ENCODE measurements at regions not wholly inside any gene's neighbourhood (a gene's known extent, or its start where the extent isn't known, plus 50 kb on each side); places are given as distances from the start of the nearest gene placed in this dataset.
"Not testable (repeated sequence)": the region's sequence is repeated elsewhere in the genome, so short reads cannot be mapped to it uniquely, and the experiment has no call there.

DNA sequence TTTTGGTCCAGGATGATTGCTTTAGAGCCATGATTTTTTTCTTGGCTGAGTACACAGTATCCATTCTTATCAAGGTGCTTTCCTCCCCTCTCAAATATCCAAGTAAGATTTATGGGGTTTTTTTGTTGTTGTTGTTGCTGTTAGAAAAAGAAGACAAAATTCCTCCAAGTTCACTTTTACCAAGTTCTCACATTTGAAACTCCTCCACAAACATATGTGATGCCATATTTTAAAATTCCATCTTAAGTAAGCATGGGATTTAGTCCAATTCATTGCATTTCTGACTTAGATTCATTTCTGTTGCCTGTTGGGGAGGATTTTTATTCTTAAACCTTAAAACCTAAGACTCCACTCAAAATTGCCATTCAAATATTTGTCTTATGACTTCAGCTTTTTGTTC, 128.6 kb upstream of the SPATA12 start:
- H3K27me3 Mint-ChIP-seq (ENCODE audit: low read depth): no peaks in the 10 kb centered on the region
- peaks cover 11% of the 10 kb centered on the region for H3K36me3 Mint-ChIP-seq (ENCODE audit: low read depth)
- peaks cover 29% of the 10 kb centered on the region for H3K4me1 Mint-ChIP-seq (ENCODE audit: low read depth)
- H3K27ac Mint-ChIP-seq: no peak overlapping the region
- no peak overlapping the region for H3K4me3 Mint-ChIP-seq
- peaks cover 12% of the 10 kb centered on the region for H3K9me3 Mint-ChIP-seq

DNA sequence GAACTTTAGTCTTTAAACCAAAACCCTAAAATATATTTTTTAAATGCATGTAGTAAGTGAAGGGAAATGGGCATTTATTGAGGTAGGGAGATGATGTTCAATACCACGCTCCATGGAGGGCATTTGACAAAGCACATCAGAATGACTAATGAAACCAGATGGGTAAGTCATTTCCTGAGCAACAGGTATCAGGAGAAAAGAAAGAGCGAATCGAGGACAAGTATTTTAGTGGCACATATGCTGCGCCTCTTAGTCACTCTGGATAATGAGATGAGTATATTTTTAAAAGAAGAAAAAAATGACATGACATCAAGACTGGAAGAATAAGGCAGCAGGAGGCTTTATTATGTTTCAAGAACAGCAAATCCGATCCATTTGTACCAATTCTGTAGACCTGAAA, 129.0 kb upstream of the ARHGEF3 start:
- Mint-ChIP-seq H3K4me1 (ENCODE audit: low read depth) (peaks cover 33% of the 10 kb centered on the region), H3K9me3 (peaks cover 12% of the 10 kb centered on the region), H3K27ac (no peak overlapping the region), H3K36me3 (ENCODE audit: low read depth) (peaks cover 11% of the 10 kb centered on the region), H3K27me3 (ENCODE audit: low read depth) (no peaks in the 10 kb centered on the region), H3K4me3 (no peak overlapping the region)

DNA sequence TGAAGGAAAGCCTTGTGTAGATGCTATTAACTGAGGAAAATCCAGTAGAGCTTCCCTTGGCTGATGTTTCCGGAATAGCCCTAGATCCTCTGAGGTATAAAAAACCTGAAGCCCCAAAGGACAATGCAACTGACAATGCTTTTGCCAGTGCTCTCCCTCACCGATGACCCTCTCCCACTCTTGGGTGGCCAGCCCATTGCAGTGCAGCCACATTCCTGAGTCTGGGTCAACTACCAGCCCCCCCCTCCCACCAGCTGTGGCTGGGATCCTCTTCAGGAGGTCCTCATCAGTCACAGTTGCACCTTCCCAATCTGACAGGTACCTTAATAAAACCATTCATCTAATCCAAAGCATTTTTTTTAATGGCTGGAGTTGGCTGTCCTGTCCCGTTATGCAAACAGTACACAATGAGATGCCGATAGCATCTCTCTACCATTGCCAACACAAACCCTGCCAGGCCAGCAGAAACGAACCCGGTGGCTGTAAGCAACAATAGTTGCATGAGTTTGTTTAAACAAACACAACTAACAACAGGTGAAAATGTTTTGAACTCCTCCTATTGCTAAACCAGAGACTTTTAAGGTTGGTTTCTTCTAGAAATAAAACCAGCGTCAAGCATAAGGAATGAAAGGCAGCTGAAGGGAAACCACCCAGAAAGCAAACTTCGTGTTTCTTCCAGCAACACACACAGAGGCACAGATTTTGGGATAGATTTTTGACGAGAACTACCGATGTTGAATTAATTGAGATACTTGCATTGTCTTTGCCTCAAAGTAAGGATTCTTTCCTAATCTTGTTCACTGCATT, 128.3 kb upstream of the ARHGEF3 start:
- no peak overlapping the region for H3K27ac Mint-ChIP-seq
- peaks cover 12% of the 10 kb centered on the region for H3K9me3 Mint-ChIP-seq
- H3K4me3 Mint-ChIP-seq: no peak overlapping the region
- H3K4me1 Mint-ChIP-seq (ENCODE audit: low read depth): peaks cover 38% of the 10 kb centered on the region
- H3K27me3 Mint-ChIP-seq (ENCODE audit: low read depth): no peaks in the 10 kb centered on the region
- peaks cover 11% of the 10 kb centered on the region for H3K36me3 Mint-ChIP-seq (ENCODE audit: low read depth)

DNA sequence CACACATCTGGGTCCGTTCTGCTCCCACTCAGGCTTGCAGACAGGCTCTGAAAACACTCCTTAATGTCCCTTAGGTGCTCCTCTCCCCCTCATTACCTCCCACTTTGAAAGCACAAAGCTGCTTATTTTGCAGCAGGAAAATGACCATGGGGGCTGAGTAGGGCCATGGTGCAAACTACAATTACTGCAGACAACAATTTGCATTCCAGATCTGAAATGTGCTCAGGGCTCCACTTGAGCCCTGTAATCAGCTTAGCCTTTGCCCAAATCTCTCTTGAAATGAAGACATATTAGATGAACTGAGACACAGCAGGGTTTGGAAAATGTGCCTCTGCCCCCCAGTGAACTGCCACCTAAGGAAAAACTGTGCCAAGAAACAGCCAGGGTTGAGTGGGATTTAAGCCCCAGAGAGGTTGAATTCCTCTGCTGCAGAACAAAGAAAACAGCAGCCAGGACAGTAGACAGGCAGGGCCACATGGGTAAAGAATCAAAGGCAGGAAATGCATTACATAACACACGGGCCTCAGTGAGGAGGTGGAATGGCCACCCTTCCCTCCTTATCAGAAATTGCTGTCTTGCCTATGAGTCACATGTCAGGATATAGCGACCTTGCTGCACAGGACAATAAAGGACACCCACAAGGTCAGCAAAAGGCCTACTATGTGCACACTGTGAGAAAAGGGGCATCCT, 126.8 kb upstream of the ARHGEF3 start:
- Mint-ChIP-seq H3K4me1 (ENCODE audit: low read depth) (peaks cover 51% of the 10 kb centered on the region), H3K27me3 (ENCODE audit: low read depth) (no peaks in the 10 kb centered on the region), H3K36me3 (ENCODE audit: low read depth) (peaks cover 8% of the 10 kb centered on the region), H3K4me3 (peak overlapping the region; percentile 8), H3K9me3 (peaks cover 6% of the 10 kb centered on the region), H3K27ac (peak overlapping the region; percentile 55)

DNA sequence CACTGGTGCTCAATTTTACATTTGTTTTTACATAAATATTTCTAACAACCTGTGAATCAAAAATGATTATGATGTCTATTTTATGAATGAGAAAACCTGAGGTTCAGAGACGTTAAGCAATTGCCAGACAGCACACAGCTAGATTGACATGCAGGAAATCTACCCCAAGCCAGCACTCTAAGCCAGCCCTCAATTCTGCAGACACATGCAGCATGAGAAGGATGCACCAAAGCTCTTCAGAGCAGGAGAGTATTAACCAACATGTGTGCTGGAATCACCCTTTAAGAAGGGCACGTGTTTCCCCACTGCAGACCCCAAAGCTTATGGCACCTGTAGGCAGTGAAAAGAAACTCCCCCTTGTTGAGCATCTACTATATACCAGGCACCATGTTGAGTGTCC, 126.1 kb upstream of the ARHGEF3 start:
- H3K4me3 Mint-ChIP-seq: no peak overlapping the region
- peaks cover 2% of the 10 kb centered on the region for H3K9me3 Mint-ChIP-seq
- H3K27me3 Mint-ChIP-seq (ENCODE audit: low read depth): no peaks in the 10 kb centered on the region
- peaks cover 54% of the 10 kb centered on the region for H3K4me1 Mint-ChIP-seq (ENCODE audit: low read depth)
- H3K36me3 Mint-ChIP-seq (ENCODE audit: low read depth): peaks cover 5% of the 10 kb centered on the region
- no peak overlapping the region for H3K27ac Mint-ChIP-seq

DNA sequence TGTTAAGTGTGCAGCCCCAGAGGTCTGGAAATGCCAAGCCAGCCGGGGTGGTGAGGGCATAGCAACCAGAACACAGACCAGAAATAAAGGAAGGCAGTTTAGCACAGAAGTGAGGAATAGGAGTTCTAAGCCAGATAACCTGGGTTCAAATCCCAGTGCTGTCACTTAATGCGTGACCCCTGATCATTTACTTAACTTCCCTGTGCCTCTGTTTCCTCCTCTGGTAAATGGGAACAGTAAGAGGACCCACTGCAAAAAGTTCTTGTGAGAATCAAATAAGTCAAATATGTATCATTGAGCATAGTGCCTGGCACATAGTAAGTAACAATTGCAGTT, 125.2 kb upstream of the ARHGEF3 start:
- H3K36me3 Mint-ChIP-seq (ENCODE audit: low read depth): peaks cover 4% of the 10 kb centered on the region
- no peaks in the 10 kb centered on the region for H3K27me3 Mint-ChIP-seq (ENCODE audit: low read depth)
- no peak overlapping the region for H3K27ac Mint-ChIP-seq

DNA sequence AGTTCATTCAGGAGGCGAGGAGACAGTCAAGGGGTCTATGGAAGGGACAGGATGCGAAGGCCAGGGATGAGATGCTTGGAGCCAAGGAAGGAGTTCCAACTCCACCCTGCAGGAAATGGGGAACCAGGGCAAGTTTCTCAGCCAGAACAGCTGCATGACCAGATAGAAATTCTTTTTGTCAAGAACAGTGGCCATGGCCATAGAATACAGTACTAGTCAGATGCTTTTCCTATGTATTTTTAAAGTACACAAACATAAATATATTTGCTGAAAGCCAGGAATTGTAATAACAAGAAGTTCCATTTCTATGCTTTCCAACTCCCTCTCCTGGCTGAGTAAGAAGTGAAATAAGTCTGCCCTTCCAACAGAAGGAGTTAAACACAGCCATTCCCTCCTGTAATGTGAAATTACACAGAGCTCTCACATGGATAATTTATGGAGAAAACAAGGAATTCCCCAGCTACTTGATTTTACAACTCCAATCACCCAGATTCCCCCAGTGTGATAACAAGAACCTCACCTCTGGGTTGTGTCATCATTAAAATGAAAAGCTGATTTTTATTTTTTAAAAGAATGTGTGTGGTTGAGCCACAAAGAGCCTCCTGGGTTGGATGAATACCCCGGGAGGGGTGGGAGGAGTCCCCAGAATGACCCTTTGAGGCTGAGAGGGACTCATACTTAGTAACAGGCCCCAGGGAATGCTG, 124.6 kb upstream of the ARHGEF3 start:
- Mint-ChIP-seq H3K9me3 (no peaks in the 10 kb centered on the region), H3K27ac (no peak overlapping the region), H3K4me3 (no peak overlapping the region), H3K4me1 (ENCODE audit: low read depth) (peaks cover 67% of the 10 kb centered on the region), H3K27me3 (ENCODE audit: low read depth) (no peaks in the 10 kb centered on the region), H3K36me3 (ENCODE audit: low read depth) (peaks cover 2% of the 10 kb centered on the region)

More for the DNA sequence above, 125.2 kb upstream of the ARHGEF3 start:
- H3K4me1 Mint-ChIP-seq (ENCODE audit: low read depth): peaks cover 63% of the 10 kb centered on the region
- H3K4me3 Mint-ChIP-seq: no peak overlapping the region
- H3K9me3 Mint-ChIP-seq: no peaks in the 10 kb centered on the region

DNA sequence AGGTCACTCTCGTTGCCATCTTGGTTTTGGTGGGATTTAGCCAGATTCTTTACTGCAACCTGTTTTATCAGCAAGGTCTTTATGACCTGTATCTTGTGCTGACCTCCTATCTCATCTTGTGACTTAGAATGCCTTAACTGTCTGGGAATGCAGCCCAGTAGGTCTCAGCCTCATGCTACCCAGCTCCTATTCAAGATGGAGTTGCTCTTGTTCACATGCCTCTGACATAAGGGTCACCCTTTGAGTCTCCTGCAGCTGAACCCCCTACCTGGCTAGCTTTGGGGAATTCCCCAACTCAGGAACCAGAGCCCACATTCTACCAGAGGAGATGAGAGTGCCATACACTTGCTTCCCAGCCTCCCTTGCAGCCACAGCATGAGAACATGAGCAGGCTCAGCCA, 123.0 kb upstream of the ARHGEF3 start:
- not testable (repeated sequence) for H3K4me3 Mint-ChIP-seq; H3K9me3 Mint-ChIP-seq; H3K27me3 Mint-ChIP-seq (ENCODE audit: low read depth); H3K36me3 Mint-ChIP-seq (ENCODE audit: low read depth)
- H3K4me1 Mint-ChIP-seq (ENCODE audit: low read depth): peaks cover 61% of the 10 kb centered on the region
- peak overlapping the region; percentile 43 for H3K27ac Mint-ChIP-seq

DNA sequence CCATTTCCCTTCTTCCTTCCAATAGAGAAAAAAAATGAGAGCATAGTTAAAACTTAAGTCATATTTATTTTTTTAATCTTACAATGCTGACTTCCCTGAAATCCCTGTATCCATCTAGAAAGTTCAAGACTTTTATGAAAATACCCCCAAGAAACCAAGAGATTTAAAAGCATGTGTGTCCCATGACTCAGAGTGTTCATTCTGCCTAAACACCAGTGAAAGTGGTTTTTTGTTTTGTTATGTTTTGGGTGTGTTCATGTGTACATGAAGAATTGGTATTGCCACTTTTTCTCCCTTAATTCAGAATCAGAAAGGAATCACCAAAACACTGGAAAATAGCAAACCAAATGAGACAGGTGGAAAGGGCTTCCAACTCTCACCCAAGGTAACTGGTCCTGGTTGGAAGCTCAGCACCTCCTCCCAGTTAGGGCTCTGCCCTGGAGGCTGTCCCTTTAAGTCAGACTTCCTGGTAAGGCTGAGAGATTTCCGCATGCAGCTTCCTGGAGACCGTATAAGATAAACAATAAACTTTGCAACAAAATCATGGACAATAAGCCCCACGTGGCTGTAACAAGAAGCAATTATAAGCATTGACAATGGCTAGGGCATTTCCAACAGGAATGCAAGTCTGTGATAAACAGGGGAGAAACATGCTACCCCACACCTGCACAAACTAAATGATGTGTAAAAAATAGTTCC, 121.9 kb upstream of the ARHGEF3 start:
- Mint-ChIP-seq H3K4me1 (ENCODE audit: low read depth) (peaks cover 65% of the 10 kb centered on the region), H3K4me3 (peak overlapping the region; percentile 36), H3K27ac (peak overlapping the region; percentile 72), H3K27me3 (ENCODE audit: low read depth) (no peaks in the 10 kb centered on the region), H3K9me3 (no peaks in the 10 kb centered on the region), H3K36me3 (ENCODE audit: low read depth) (no peaks in the 10 kb centered on the region)

DNA sequence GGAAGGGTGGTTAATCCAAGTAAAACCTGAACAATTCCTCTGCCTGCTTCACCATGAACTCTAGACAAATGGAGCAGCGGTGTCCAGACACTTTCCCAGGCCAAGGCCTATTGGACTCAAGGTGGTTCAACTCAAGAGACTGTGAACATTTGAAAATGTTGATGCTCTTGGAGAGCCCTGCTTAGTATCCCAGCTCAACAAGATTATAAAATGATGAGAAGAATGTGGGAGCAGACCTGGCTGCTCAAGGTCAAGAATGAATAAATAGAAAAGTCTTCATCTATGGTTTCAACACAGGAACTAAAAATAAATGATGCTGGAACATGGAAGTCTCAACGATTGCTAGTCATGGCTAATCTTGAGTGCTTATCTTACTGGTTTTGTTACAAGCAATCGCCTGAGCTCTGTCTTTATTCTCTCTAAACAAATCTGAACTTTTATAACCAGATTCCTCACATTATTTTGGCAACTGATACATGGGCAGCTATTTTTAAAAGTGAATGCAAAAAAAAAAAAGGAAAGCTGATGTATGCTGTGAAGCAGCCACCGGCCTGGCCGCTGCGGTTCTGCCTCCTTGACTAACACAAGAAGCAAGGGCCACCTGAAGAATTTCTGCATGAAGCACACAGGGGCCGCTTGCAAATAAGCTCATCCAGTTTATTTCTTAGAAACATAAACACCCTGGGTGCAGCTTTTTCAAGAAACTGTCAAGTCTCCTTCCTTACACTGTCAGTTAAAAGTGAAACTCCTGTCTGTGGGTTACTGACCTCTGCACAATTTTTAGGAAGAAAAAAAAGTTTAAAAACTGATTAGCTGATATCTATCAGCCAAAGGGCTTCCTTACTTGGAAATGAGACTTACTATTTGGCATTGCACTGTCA, 120.1 kb upstream of the ARHGEF3 start:
- peak overlapping the region; percentile 88 for H3K27ac Mint-ChIP-seq
- H3K9me3 Mint-ChIP-seq: no peaks in the 10 kb centered on the region
- peak overlapping the region; percentile 72 for H3K4me3 Mint-ChIP-seq
- H3K4me1 Mint-ChIP-seq (ENCODE audit: low read depth): peaks cover 73% of the 10 kb centered on the region
- no peaks in the 10 kb centered on the region for H3K36me3 Mint-ChIP-seq (ENCODE audit: low read depth)
- no peaks in the 10 kb centered on the region for H3K27me3 Mint-ChIP-seq (ENCODE audit: low read depth)

DNA sequence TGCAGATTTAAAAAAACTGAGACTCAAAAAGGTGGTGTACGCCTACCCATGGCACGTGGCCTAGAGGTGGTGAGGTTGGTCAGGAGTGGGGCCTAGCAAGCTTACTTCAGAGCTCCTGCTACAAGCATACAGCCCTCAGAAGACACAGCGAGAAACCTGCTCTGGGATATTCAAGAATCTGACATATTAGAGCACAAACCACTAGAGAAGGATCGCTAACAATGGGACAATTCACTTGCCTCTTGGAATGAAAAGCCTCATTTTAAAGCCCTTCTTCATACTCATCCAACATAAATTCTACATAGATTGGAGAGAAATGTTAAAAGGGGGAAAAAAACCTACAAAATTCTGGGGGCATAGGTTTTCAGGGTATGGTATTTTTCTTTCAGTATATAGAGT, 118.0 kb upstream of the ARHGEF3 start:
- H3K9me3 Mint-ChIP-seq: no peaks in the 10 kb centered on the region
- peaks cover 78% of the 10 kb centered on the region for H3K4me1 Mint-ChIP-seq (ENCODE audit: low read depth)
- no peak overlapping the region for H3K4me3 Mint-ChIP-seq
- H3K27me3 Mint-ChIP-seq (ENCODE audit: low read depth): no peaks in the 10 kb centered on the region
- H3K27ac Mint-ChIP-seq: peak overlapping the region; percentile 17
- no peaks in the 10 kb centered on the region for H3K36me3 Mint-ChIP-seq (ENCODE audit: low read depth)

DNA sequence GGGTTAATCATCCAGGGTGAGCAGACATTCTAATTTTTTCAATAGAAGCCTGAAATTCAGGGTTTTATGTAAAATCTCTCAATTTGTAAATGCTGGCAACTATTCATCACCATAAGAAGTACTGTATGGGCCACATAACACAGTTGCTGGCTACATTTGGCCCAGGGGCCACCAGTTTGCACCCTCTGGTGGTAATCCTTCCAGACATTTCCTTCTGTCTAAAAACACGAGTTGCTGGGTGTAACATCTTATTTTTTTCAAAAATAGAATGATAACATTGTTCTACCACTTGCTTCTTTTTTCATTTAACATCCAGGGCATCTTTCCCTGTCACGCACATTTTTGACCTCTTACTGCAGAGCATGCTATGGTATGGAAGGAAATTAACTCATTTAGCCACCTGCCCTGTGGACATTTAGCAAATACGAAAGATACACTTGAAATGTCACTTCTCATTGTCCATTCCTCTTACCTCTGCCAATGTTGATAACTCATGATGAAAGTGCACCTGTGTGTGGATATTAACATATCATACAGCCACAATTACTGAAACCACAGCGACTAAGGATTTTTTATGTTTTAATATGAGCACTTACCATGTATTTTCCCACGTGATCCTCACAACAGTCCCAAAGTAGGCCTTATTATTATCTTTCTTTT, 117.5 kb upstream of the ARHGEF3 start:
- Mint-ChIP-seq H3K4me3 (no peak overlapping the region), H3K27me3 (ENCODE audit: low read depth) (no peaks in the 10 kb centered on the region), H3K27ac (peak overlapping the region; percentile 49), H3K36me3 (ENCODE audit: low read depth) (no peaks in the 10 kb centered on the region), H3K9me3 (no peaks in the 10 kb centered on the region), H3K4me1 (ENCODE audit: low read depth) (peaks cover 78% of the 10 kb centered on the region)

DNA sequence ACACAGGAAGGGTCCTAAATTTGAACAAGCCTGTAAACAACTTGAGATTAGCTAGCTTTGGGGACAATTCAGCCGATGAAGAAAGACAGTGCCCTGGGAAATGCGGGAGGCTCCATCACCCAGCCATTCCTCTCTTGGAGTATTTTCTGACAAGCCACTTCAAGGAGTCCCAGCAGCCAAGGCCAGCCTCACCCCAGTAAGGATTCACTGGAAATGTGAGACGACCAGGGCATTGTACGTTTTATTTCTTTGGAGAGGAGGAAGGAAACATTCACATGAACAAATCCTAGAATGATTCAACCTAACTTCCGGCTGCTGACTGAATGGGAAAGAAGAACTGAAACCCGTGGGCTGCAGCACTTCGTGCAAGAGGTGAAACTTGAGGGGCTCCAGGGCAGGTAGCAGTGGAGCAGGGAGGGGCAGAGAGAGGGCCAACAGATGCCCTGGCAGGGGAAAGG, 116.4 kb upstream of the ARHGEF3 start:
- H3K9me3 Mint-ChIP-seq: no peaks in the 10 kb centered on the region
- no peaks in the 10 kb centered on the region for H3K27me3 Mint-ChIP-seq (ENCODE audit: low read depth)
- H3K36me3 Mint-ChIP-seq (ENCODE audit: low read depth): no peaks in the 10 kb centered on the region
- H3K4me1 Mint-ChIP-seq (ENCODE audit: low read depth): peaks cover 76% of the 10 kb centered on the region
- peak overlapping the region; percentile 86 for H3K27ac Mint-ChIP-seq
- peak overlapping the region; percentile 87 for H3K4me3 Mint-ChIP-seq

Measured in T-helper 1 cell treated with Interleukin-12 subunit alpha and Interleukin-12 subunit beta and Interleukin-4 antibody, amounts not matched to agents 30 μg/mL and 1 μg/mL, for 36 hours (primary cell).